IMR-90 (cell line): ENCODE measurements at regions not wholly inside any gene's neighbourhood (a gene's known extent, or its start where the extent isn't known, plus 50 kb on each side); places are given as distances from the start of the nearest gene placed in this dataset.
"Not testable (repeated sequence)": the region's sequence is repeated elsewhere in the genome, so short reads cannot be mapped to it uniquely, and the experiment has no call there.

ENCODE experiments used
- ATAC-seq: fragments of 200-7000 bp; cut with Tn5 transposase; 2 replicates; pipeline ENCODE4 v1.9.1; 2020; ENCODE audit warnings: low read depth, mild to moderate bottlenecking, moderate library complexity
- BruUV-seq: library from RNA; stranded (reverse); fragments of 400-500 nt; replicated peaks from 2 replicates; lab custom pipeline; 2021; lab: Mats Ljungman, UMichigan
- CTCF ChIA-PET: fragments of 300-600 bp; formaldehyde crosslinking; extraction: SDS; loops from one replicate; lab custom pipeline; 2021; ENCODE audit warnings: antibody characterized with exemption; lab: Yijun Ruan, JAX
- POLR2A ChIA-PET: fragments of 300-600 bp; sonication (Branson Sonifier 250); formaldehyde crosslinking; loops from one replicate; lab custom pipeline; 2022; ENCODE audit warnings: antibody characterized with exemption; ENCODE audit not compliant: unreplicated experiment; lab: Charles Lee
- DNase-seq: peaks from one replicate; pipeline ENCODE4 v3.0.0; 2013
- H2AFZ ChIP-seq: replicated peaks from 2 replicates; pipeline ENCODE3; 2013; ENCODE audit warnings: low read length, mild to moderate bottlenecking; ENCODE audit not compliant: poor library complexity
- H2AK5ac ChIP-seq: 2 replicates; pipeline ENCODE4 v1.6.1; 2013; ENCODE audit warnings: low read depth, low read length, inconsistent platforms
- H2AK9ac ChIP-seq: replicated peaks from 2 replicates; pipeline ENCODE3; 2013; ENCODE audit warnings: mild to moderate bottlenecking, low read depth, low read length, moderate library complexity; ENCODE audit not compliant: poor library complexity
- H2BK120ac ChIP-seq: 2 replicates; pipeline ENCODE4 v1.6.1; 2013; ENCODE audit warnings: low read depth, low read length, inconsistent platforms
- H2BK15ac ChIP-seq: 3 replicates; pipeline ENCODE4 v1.6.1; 2013; ENCODE audit warnings: low read depth, low read length, inconsistent platforms
- H2BK20ac ChIP-seq: 2 replicates; pipeline ENCODE4 v1.6.1; 2013; ENCODE audit warnings: low read depth, mild to moderate bottlenecking, inconsistent platforms, low read length, moderate library complexity
- H2BK5ac ChIP-seq: 2 replicates; pipeline ENCODE4 v1.6.1; 2013; ENCODE audit warnings: mild to moderate bottlenecking, low read depth, low read length, inconsistent platforms; ENCODE audit not compliant: poor library complexity, severe bottlenecking
- H3K14ac ChIP-seq: replicated peaks from 2 replicates; pipeline ENCODE4 v1.6.1; 2013; ENCODE audit warnings: low read depth, low read length, inconsistent platforms
- H3K18ac ChIP-seq: 2 replicates; pipeline ENCODE4 v1.6.1; 2013; ENCODE audit warnings: low read depth, low read length, control low read depth
- H3K23ac ChIP-seq: 2 replicates; pipeline ENCODE4 v1.6.1; 2013; ENCODE audit warnings: low read depth, low read length, inconsistent platforms
- H3K27ac ChIP-seq: 2 replicates; pipeline ENCODE4 v1.5.1; 2013; ENCODE audit warnings: mild to moderate bottlenecking, control low read depth, low read length; ENCODE audit not compliant: insufficient read depth
- H3K27me3 ChIP-seq: 2 replicates; pipeline ENCODE4 v1.6.1; 2013; ENCODE audit warnings: low read length; ENCODE audit not compliant: control insufficient read depth, insufficient read depth
- H3K36me3 ChIP-seq: 2 replicates; pipeline ENCODE4 v1.6.1; 2013; ENCODE audit warnings: low read length, mixed read lengths; ENCODE audit not compliant: control insufficient read depth, insufficient read depth
- H3K4ac ChIP-seq: 2 replicates; pipeline ENCODE4 v1.6.1; 2013; ENCODE audit warnings: low read depth, low read length, inconsistent platforms
- H3K4me1 ChIP-seq: 2 replicates; pipeline ENCODE4 v1.6.1; 2013; ENCODE audit warnings: low read length, mixed read lengths; ENCODE audit not compliant: control insufficient read depth, insufficient read depth
- H3K4me2 ChIP-seq: 2 replicates; pipeline ENCODE4 v1.6.1; 2013; ENCODE audit warnings: low read depth, mild to moderate bottlenecking, control low read depth, low read length, moderate library complexity
- H3K4me3 ChIP-seq: 2 replicates; pipeline ENCODE4 v1.5.1; 2013; ENCODE audit warnings: low read depth, mild to moderate bottlenecking, control low read depth, low read length, moderate library complexity; ENCODE audit not compliant: insufficient read depth
- H3K56ac ChIP-seq: 2 replicates; pipeline ENCODE4 v1.6.1; 2013; ENCODE audit warnings: low read length, inconsistent platforms; ENCODE audit not compliant: insufficient read depth; ENCODE audit errors: extremely low read depth
- H3K79me1 ChIP-seq, 2 experiments: 2 replicates each; pipeline ENCODE4 v1.6.1; 2013; ENCODE audit warnings: low read length in 2 of 2, inconsistent platforms in 1 of 2, low read depth in 1 of 2
- H3K9ac ChIP-seq: 2 replicates; pipeline ENCODE4 v1.6.1; 2013; ENCODE audit warnings: low read depth, low read length, control low read depth
- H3K9me1 ChIP-seq: 2 replicates; pipeline ENCODE4 v1.6.1; 2013; ENCODE audit warnings: low read length, inconsistent platforms; ENCODE audit not compliant: insufficient read depth
- H3K9me3 ChIP-seq: 2 replicates; pipeline ENCODE4 v1.6.1; 2013; ENCODE audit warnings: low read length; ENCODE audit not compliant: control insufficient read depth, insufficient read depth
- H4K20me1 ChIP-seq: 2 replicates; pipeline ENCODE4 v1.6.1; 2013; ENCODE audit warnings: low read length, inconsistent platforms; ENCODE audit not compliant: insufficient read depth
- H4K5ac ChIP-seq: 2 replicates; pipeline ENCODE4 v1.6.1; 2013; ENCODE audit warnings: mild to moderate bottlenecking, low read depth, low read length, control low read depth
- H4K8ac ChIP-seq, 2 experiments: 2 replicates each; pipeline ENCODE4 v1.6.1; 2013; ENCODE audit warnings: low read depth in 2 of 2, low read length in 2 of 2, control low read depth in 1 of 2, inconsistent platforms in 1 of 2
- H4K91ac ChIP-seq: 2 replicates; pipeline ENCODE4 v1.6.1; 2013; ENCODE audit warnings: low read depth, low read length, inconsistent platforms; ENCODE audit not compliant: insufficient read depth
- WGBS, 2 experiments: methylation state at CpG; one replicate each; pipeline versions ENCODE4 v1.1.5 to v1.1.7; 2013; ENCODE audit warnings: missing lambda C conversion rate in 2 of 2; ENCODE audit not compliant: insufficient read length in 1 of 2; ENCODE audit errors: extremely low coverage in 2 of 2; 5-methylcytosine and 5-hydroxymethylcytosine counted together
- dilution Hi-C: fragments of 300-500 bp; cut with HindIII; formaldehyde crosslinking; loops from one replicate; pipeline ENCODE4 v1.14.3; 2018; ENCODE audit warnings: low sequenced_read_pairs; ENCODE audit not compliant: unreplicated experiment
- in situ Hi-C: fragments of 300-500 bp; cut with MboI; formaldehyde crosslinking; loops from 3 replicates; pipeline ENCODE4 v1.14.3; 2019; ENCODE audit warnings: low sequenced_read_pairs, inconsistent platforms, mixed read lengths
- intact Hi-C: fragments of 100-400 bp; cut with micrococcal nuclease; formaldehyde crosslinking; loops from 2 replicates; pipeline ENCODE4 v1.10.0; 2022

GRCh38 chr15:91361696-91362095 is 261.6 kb downstream of the SV2B start:
- H3K9me3 ChIP-seq, CTCF ChIA-PET, H3K4ac ChIP-seq, H2BK120ac ChIP-seq, in situ Hi-C loops, H3K4me2 ChIP-seq, H3K56ac ChIP-seq, H2AFZ ChIP-seq, POLR2A ChIA-PET, ATAC-seq, intact Hi-C loops, H4K91ac ChIP-seq, H3K27ac ChIP-seq, H3K27me3 ChIP-seq, H2BK20ac ChIP-seq, H2AK9ac ChIP-seq, H2BK15ac ChIP-seq, H3K4me1 ChIP-seq, H3K14ac ChIP-seq, H2BK5ac ChIP-seq, H3K18ac ChIP-seq, dilution Hi-C loops, H3K9ac ChIP-seq, H3K4me3 ChIP-seq, H3K79me1 ChIP-seq, DNase-seq, H4K20me1 ChIP-seq, H4K5ac ChIP-seq, H3K36me3 ChIP-seq, H2AK5ac ChIP-seq, H3K23ac ChIP-seq, BruUV-seq, H4K8ac ChIP-seq, H3K9me1 ChIP-seq: not testable (repeated sequence)
- WGBS, 2 experiments: no CpG with 5 or more reads among the region's 3 CpGs
